A549 (cell line): ENCODE measurements at regions not wholly inside any gene's neighbourhood (a gene's known extent, or its start where the extent isn't known, plus 50 kb on each side); places are given as distances from the start of the nearest gene placed in this dataset.

ENCODE experiments used
- ATAC-seq, 2 experiments: fragments of 200-7000 bp in 1 of 2; fragments of >200 bp in 1 of 2; cut with Nextera tagmentation in 1 of 2; cut with Tn5 transposase in 1 of 2; 3 replicates each; pipeline versions ENCODE4 v1.8.0 to v1.9.1; 2018 to 2020; ENCODE audit warnings: mild to moderate bottlenecking in 1 of 2, moderate library complexity in 1 of 2
- CTCF ChIA-PET: fragments of 300-600 bp; sonication (Branson Sonifier 250); formaldehyde crosslinking; extraction: SDS; loops from one replicate; lab custom pipeline; 2021; ENCODE audit warnings: antibody characterized with exemption, inconsistent platforms; lab: Yijun Ruan, JAX
- POLR2A ChIA-PET: fragments of 350-600 bp; formaldehyde crosslinking; extraction: SDS; loops from one replicate; lab custom pipeline; 2021; ENCODE audit warnings: antibody characterized with exemption, inconsistent platforms; lab: Yijun Ruan, JAX
- DNase-seq, 2 experiments: peaks; one replicate each; pipeline versions ENCODE4 v3.0.0 to v3.0.0-alpha.2; 2011 to 2016; ENCODE audit warnings: low read depth in 1 of 2, low spot score in 1 of 2
- FAIRE-seq: peaks from 2 replicates; lab custom pipeline; 2011; peaks lifted over from hg19 to GRCh38; lab: Jason Lieb, UNC
- H3K27ac ChIP-seq, 2 experiments: fragments of >200 bp; sonication (Bioruptor Twin); formaldehyde crosslinking; 3 replicates each; pipeline ENCODE4 v1.5.1; 2016 to 2017
- H3K4me1 ChIP-seq: fragments of >200 bp; sonication (Bioruptor Twin); formaldehyde crosslinking; 3 replicates; pipeline ENCODE4 v1.6.1; 2016
- H3K4me2 ChIP-seq: fragments of >200 bp; sonication (Bioruptor Twin); formaldehyde crosslinking; 3 replicates; pipeline ENCODE4 v1.6.1; 2016
- H3K4me3 ChIP-seq: fragments of >200 bp; sonication (Bioruptor Twin); formaldehyde crosslinking; 3 replicates; pipeline ENCODE4 v1.5.1; 2016
- H3K9me3 ChIP-seq: fragments of >200 bp; sonication (Bioruptor Twin); formaldehyde crosslinking; 3 replicates; pipeline ENCODE4 v1.6.1; 2016
- BHLHE40 ChIP-seq: IDR thresholded peaks from 2 replicates; pipeline ENCODE4 v1.6.1; 2012; ENCODE audit warnings: low read depth, low read length, inconsistent platforms
- CBX2 ChIP-seq: fragments of 200-600 bp; sonication (generic); IDR thresholded peaks from 2 replicates; pipeline ENCODE4 v1.6.1; 2016; ENCODE audit warnings: low read depth, mild to moderate bottlenecking, borderline replicate concordance
- CEBPB ChIP-seq, 2 experiments: fragments of >200 bp in 1 of 2; sonication (Bioruptor Twin) in 1 of 2; formaldehyde crosslinking in 1 of 2; IDR thresholded peaks; 2 replicates each; pipeline ENCODE4 v1.6.1; 2012 to 2016
- EHMT2 ChIP-seq: fragments of 200-600 bp; sonication (generic); IDR thresholded peaks from 2 replicates; pipeline ENCODE4 v1.6.1; 2016; ENCODE audit warnings: antibody characterized with exemption, low read depth, mild to moderate bottlenecking, moderate library complexity
- EP300 ChIP-seq, 2 experiments: fragments of >200 bp; sonication (Bioruptor Twin); formaldehyde crosslinking; IDR thresholded peaks; 2 replicates in 1 of 2; 3 replicates in 1 of 2; pipeline ENCODE4 v1.6.1; 2016 to 2017
- ESRRA ChIP-seq: fragments of 150-350 bp; IDR thresholded peaks from 2 replicates; pipeline ENCODE4 v1.6.1; 2014; ENCODE audit warnings: mild to moderate bottlenecking, low read length, borderline replicate concordance
- FOSL2 ChIP-seq, 2 experiments: fragments of 450-650 bp in 1 of 2; fragments of >200 bp in 1 of 2; sonication (Bioruptor Twin) in 1 of 2; formaldehyde crosslinking; IDR thresholded peaks; 2 replicates each; pipeline versions ENCODE4 v1.5.0 to v1.6.1; 2016 to 2020; ENCODE audit warnings: mild to moderate bottlenecking in 1 of 2, moderate library complexity in 1 of 2
- HDAC2 ChIP-seq: fragments of 200-600 bp; sonication (generic); IDR thresholded peaks from 2 replicates; pipeline ENCODE4 v1.6.1; 2016
- HOXA7 ChIP-seq: fragments of 250-450 bp; sonication (Bioruptor Pico); IDR thresholded peaks from 2 replicates; pipeline ENCODE4 v1.5.0; 2020; ENCODE audit warnings: mild to moderate bottlenecking, moderate library complexity
- HOXB13 ChIP-seq: fragments of 250-450 bp; sonication (Bioruptor Pico); IDR thresholded peaks from 2 replicates; pipeline ENCODE4 v1.5.0; 2020; ENCODE audit warnings: low read depth, mild to moderate bottlenecking, moderate library complexity
- JUNB ChIP-seq: fragments of >200 bp; sonication (Bioruptor Twin); formaldehyde crosslinking; IDR thresholded peaks from 2 replicates; pipeline ENCODE4 v1.6.1; 2016
- MYC ChIP-seq: IDR thresholded peaks from 2 replicates; pipeline ENCODE4 v1.6.1; 2012; ENCODE audit warnings: mild to moderate bottlenecking, inconsistent platforms, low read length, improper control_type of control experiment, borderline replicate concordance
- NFE2L2 ChIP-seq: fragments of 150-350 bp; conservative IDR thresholded peaks from 2 replicates; pipeline ENCODE4 v1.6.1; 2014; ENCODE audit warnings: low read length
- NPAS2 ChIP-seq: fragments of 250-450 bp; sonication (Bioruptor Pico); IDR thresholded peaks from 2 replicates; pipeline ENCODE4 v1.8.0; 2022; ENCODE audit warnings: mild to moderate bottlenecking, moderate library complexity, borderline replicate concordance
- NR3C1 ChIP-seq: fragments of >200 bp; sonication (Bioruptor Twin); formaldehyde crosslinking; IDR thresholded peaks from 3 replicates; pipeline ENCODE4 v1.6.1; 2017
- PHF8 ChIP-seq: fragments of 200-600 bp; sonication (generic); IDR thresholded peaks from 2 replicates; pipeline ENCODE4 v1.6.1; 2016; ENCODE audit warnings: low read depth, mild to moderate bottlenecking, antibody characterized with exemption, moderate library complexity, borderline replicate concordance
- POLR2AphosphoS2 ChIP-seq: conservative IDR thresholded peaks from 2 replicates; pipeline ENCODE4 v1.6.1; 2012; ENCODE audit warnings: low read length, improper control_type of control experiment, inconsistent platforms
- RFX5 ChIP-seq: fragments of 450-650 bp; IDR thresholded peaks from 2 replicates; pipeline ENCODE4 v1.7.1; 2014; ENCODE audit warnings: antibody characterized with exemption, mild to moderate bottlenecking, moderate library complexity
- RNF2 ChIP-seq: fragments of 200-600 bp; sonication (generic); IDR thresholded peaks from 2 replicates; pipeline ENCODE4 v1.6.1; 2016; ENCODE audit warnings: low read depth, mild to moderate bottlenecking, antibody characterized with exemption, moderate library complexity, borderline replicate concordance
- SMC3 ChIP-seq: fragments of >200 bp; sonication (Bioruptor Twin); formaldehyde crosslinking; IDR thresholded peaks from 3 replicates; pipeline ENCODE4 v1.6.1; 2018; ENCODE audit warnings: inconsistent platforms
- SREBF2 ChIP-seq: fragments of 450-650 bp; IDR thresholded peaks from 2 replicates; pipeline ENCODE4 v1.6.1; 2014; ENCODE audit warnings: mild to moderate bottlenecking, moderate library complexity
- TFCP2L1 ChIP-seq: fragments of 250-450 bp; sonication (Bioruptor Pico); IDR thresholded peaks from 2 replicates; pipeline ENCODE4 v1.5.0; 2021; ENCODE audit warnings: mild to moderate bottlenecking
- TP53 ChIP-seq: fragments of 250-450 bp; sonication (Bioruptor Pico); IDR thresholded peaks from 2 replicates; pipeline ENCODE4 v1.5.0; 2021; ENCODE audit warnings: mild to moderate bottlenecking, moderate library complexity
- ZC3H11A ChIP-seq: fragments of 450-650 bp; IDR thresholded peaks from 2 replicates; pipeline ENCODE4 v1.6.1; 2014; ENCODE audit warnings: antibody characterized with exemption, mild to moderate bottlenecking
- WGBS: methylation state at CpG from one replicate; pipeline ENCODE4 v1.1.6; 2017; ENCODE audit errors: missing lambda C conversion rate; 5-methylcytosine and 5-hydroxymethylcytosine counted together
- TF ChIP-seq, protein P1 (sequence below): fragments of 200-600 bp; sonication (generic); IDR thresholded peaks from 2 replicates; pipeline ENCODE4 v1.6.1; 2016; ENCODE audit warnings: antibody characterized with exemption, mild to moderate bottlenecking, moderate library complexity
- TF ChIP-seq, protein P2 (sequence below): fragments of 450-650 bp; IDR thresholded peaks from 2 replicates; pipeline ENCODE4 v1.6.1; 2014; ENCODE audit warnings: antibody characterized with exemption
- TF ChIP-seq, protein P3 (sequence below): fragments of 250-450 bp; sonication (Bioruptor Pico); IDR thresholded peaks from 2 replicates; pipeline ENCODE4 v1.5.0; 2020; ENCODE audit warnings: low read depth, mild to moderate bottlenecking, moderate library complexity

DNA sequence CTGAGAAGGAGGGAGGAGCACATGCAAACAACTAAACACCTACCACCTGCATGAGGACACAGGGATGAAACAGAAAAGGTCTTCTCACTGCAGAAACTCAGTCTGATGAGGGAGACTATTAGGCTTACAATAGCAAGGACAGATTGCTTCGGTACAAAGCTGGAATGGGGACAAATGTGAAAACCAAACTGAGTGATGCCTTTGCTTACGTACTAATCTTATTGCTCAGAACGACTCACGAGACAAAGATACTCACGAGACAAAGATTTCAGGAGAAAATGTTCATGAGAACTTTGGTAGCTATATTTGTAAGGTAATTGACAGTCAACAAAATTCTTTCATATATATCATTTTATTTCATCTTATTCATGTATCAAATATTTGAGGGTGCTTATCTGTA is 71.9 kb upstream of the TAF1L start:
- no peak overlapping the region for H3K4me3 ChIP-seq
- CTCF ChIA-PET: interaction anchor here (1.0 to 2.9 kb wide), 5 partner anchors 10 to 128 kb away, joined by 3 to 16 read pairs (median 4); no protein-coding TSS in a partner anchor
- WGBS: 40% methylated on average over 5 of the region's 5 CpGs
- FAIRE-seq (no peak), ATAC-seq (no peak), DNase-seq (no peak)
- no peaks in the 10 kb centered on the region for H3K4me1 ChIP-seq
- no peak for TF ChIP-seq CBX2
- no peak for TF ChIP-seq RNF2
- no peak for TF ChIP-seq HDAC2
- TF ChIP-seq NFE2L2: no peak
- TF ChIP-seq, protein P1, sequence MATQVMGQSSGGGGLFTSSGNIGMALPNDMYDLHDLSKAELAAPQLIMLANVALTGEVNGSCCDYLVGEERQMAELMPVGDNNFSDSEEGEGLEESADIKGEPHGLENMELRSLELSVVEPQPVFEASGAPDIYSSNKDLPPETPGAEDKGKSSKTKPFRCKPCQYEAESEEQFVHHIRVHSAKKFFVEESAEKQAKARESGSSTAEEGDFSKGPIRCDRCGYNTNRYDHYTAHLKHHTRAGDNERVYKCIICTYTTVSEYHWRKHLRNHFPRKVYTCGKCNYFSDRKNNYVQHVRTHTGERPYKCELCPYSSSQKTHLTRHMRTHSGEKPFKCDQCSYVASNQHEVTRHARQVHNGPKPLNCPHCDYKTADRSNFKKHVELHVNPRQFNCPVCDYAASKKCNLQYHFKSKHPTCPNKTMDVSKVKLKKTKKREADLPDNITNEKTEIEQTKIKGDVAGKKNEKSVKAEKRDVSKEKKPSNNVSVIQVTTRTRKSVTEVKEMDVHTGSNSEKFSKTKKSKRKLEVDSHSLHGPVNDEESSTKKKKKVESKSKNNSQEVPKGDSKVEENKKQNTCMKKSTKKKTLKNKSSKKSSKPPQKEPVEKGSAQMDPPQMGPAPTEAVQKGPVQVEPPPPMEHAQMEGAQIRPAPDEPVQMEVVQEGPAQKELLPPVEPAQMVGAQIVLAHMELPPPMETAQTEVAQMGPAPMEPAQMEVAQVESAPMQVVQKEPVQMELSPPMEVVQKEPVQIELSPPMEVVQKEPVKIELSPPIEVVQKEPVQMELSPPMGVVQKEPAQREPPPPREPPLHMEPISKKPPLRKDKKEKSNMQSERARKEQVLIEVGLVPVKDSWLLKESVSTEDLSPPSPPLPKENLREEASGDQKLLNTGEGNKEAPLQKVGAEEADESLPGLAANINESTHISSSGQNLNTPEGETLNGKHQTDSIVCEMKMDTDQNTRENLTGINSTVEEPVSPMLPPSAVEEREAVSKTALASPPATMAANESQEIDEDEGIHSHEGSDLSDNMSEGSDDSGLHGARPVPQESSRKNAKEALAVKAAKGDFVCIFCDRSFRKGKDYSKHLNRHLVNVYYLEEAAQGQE: no peak
- TF ChIP-seq MYC: no peak
- TF ChIP-seq FOSL2 (IDR thresholded peaks at IDR 0.05): no peak
- no peak for TF ChIP-seq FOSL2 (CRISPR knock-in tag; IDR thresholded peaks at IDR 0.05)
- TF ChIP-seq POLR2AphosphoS2: no peak
- TF ChIP-seq NR3C1: no peak
- TF ChIP-seq SMC3: no peak
- no peak for TF ChIP-seq EP300 (IDR thresholded peaks at IDR 0.05)
- TF ChIP-seq TP53 (CRISPR knock-in tag): no peak
- TF ChIP-seq, protein P2, sequence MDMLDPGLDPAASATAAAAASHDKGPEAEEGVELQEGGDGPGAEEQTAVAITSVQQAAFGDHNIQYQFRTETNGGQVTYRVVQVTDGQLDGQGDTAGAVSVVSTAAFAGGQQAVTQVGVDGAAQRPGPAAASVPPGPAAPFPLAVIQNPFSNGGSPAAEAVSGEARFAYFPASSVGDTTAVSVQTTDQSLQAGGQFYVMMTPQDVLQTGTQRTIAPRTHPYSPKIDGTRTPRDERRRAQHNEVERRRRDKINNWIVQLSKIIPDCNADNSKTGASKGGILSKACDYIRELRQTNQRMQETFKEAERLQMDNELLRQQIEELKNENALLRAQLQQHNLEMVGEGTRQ: no peak
- no peak for TF ChIP-seq ESRRA
- no peak for TF ChIP-seq JUNB
- no peak for TF ChIP-seq CEBPB (IDR thresholded peaks at IDR 0.05)
- no peak for TF ChIP-seq PHF8
- no peak for TF ChIP-seq RFX5
- no peak for TF ChIP-seq NPAS2 (CRISPR knock-in tag)
- TF ChIP-seq, protein P3, sequence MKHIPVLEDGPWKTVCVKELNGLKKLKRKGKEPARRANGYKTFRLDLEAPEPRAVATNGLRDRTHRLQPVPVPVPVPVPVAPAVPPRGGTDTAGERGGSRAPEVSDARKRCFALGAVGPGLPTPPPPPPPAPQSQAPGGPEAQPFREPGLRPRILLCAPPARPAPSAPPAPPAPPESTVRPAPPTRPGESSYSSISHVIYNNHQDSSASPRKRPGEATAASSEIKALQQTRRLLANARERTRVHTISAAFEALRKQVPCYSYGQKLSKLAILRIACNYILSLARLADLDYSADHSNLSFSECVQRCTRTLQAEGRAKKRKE: no peak
- no peak overlapping the region for H3K4me2 ChIP-seq
- no peaks in the 10 kb centered on the region for H3K9me3 ChIP-seq
- POLR2A ChIA-PET: no interaction called here
- H3K27ac ChIP-seq: no peak overlapping the region

DNA sequence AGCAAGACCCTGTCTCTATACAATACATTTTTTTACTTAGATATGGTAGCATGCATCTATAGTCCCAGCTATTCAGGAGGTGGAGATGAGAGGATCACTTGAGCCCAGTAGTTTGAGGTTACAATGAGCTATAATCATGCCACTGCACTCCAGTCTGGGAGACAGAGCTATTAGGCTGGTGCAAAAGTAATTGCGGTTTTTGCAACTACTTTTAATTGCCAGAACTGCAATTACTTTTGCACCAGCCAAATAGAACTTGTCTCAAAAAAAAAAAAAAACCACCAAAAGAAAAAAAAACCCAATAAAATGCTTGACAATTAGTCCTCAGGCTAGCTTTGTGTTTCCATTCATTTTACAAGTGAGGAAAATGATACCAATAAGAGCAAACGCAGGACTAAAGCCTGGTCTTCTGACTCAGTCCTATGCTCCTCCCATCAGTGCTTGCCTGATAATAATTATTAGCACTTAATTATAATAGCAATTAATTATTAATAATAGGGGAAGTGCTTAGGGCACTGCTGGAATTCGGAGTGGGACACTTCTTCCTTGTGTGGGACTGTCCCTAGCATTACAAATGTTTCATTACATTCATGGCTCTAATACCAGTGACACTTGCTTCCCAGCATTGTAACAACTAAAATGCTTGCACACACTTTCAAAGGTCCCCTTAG is 73.1 kb upstream of the TAF1L start:
- no peak for ATAC-seq

More for the DNA sequence above, 73.1 kb upstream of the TAF1L start:
- ChIA-PET POLR2A (no interaction called here), CTCF (interaction anchor here (0.6 to 2.9 kb wide), 6 partner anchors 12 to 128 kb away, joined by 3 to 16 read pairs (median 4); no protein-coding TSS in a partner anchor)
- Histone ChIP-seq H3K4me1 (no peaks in the 10 kb centered on the region), H3K4me3 (no peak overlapping the region), H3K27ac (no peak overlapping the region), H3K9me3 (no peaks in the 10 kb centered on the region), H3K4me2 (no peak overlapping the region)
- FAIRE-seq (no peak), DNase-seq (no peak)
- WGBS: 34% methylated on average over 3 of the region's 3 CpGs
- TF ChIP-seq HOXA7 (CRISPR knock-in tag) (no peak), HDAC2 (no peak), BHLHE40 (no peak), TFCP2L1 (CRISPR knock-in tag) (no peak), SREBF2 (no peak), TP53 (CRISPR knock-in tag) (no peak), EHMT2 (no peak), MYC (no peak), RNF2 (no peak), ZC3H11A (no peak), HOXB13 (no peak), EP300 (IDR thresholded peaks at IDR 0.05) (no peak), POLR2AphosphoS2 (no peak), NPAS2 (CRISPR knock-in tag) (no peak)
